Stomach (tissue), 4 donors: ENCODE measurements at regions not wholly inside any gene's neighbourhood (a gene's known extent, or its start where the extent isn't known, plus 50 kb on each side); places are given as distances from the start of the nearest gene placed in this dataset.

Experiments
- POLR2A ChIP-seq, 4 donors: fragments of 450-650 bp; IDR thresholded peaks; one replicate each; pipeline ENCODE4 v1.6.1; 2016; ENCODE audit warnings: antibody characterized with exemption in 4 of 4, control low read depth in 2 of 4, mild to moderate bottlenecking in 1 of 4, moderate library complexity in 1 of 4
- POLR2AphosphoS5 ChIP-seq, 3 donors: sonication (generic); formaldehyde crosslinking; IDR thresholded peaks; one replicate each; pipeline ENCODE4 v1.6.1; 2016; ENCODE audit warnings: antibody characterized with exemption in 3 of 3

- no peak for TF ChIP-seq POLR2A (IDR thresholded peaks at IDR 0.05)
- TF ChIP-seq POLR2AphosphoS5 (IDR thresholded peaks at IDR 0.05), result no peak
These were observed 61.3 kb upstream of the OSTN start for GRCh38 chr3:191137708-191138107.
